ENCODE measurements at regions not wholly inside any gene's neighbourhood (a gene's known extent, or its start where the extent isn't known, plus 50 kb on each side); places are given as distances from the start of the nearest gene placed in this dataset.
"Not testable (repeated sequence)": the region's sequence is repeated elsewhere in the genome, so short reads cannot be mapped to it uniquely, and the experiment has no call there.

- DNase-seq = no peak
- in situ Hi-C loops (cut with HindIII; ENCODE audit: low pct_ligation_motif_present, low pct_unique_long_range_greater_than_20kb, low sequenced_read_pairs) = no loop called here
Measured at GRCh38 chr1:194076646-194077045, 890.2 kb upstream of the B3GALT2 start.

GRCh38 chr1:194073833-194074232, 887.4 kb upstream of the B3GALT2 start:
- DNase-seq = no peak
- in situ Hi-C loops (cut with HindIII; ENCODE audit: low pct_ligation_motif_present, low pct_unique_long_range_greater_than_20kb, low sequenced_read_pairs) = no loop called here

DNA sequence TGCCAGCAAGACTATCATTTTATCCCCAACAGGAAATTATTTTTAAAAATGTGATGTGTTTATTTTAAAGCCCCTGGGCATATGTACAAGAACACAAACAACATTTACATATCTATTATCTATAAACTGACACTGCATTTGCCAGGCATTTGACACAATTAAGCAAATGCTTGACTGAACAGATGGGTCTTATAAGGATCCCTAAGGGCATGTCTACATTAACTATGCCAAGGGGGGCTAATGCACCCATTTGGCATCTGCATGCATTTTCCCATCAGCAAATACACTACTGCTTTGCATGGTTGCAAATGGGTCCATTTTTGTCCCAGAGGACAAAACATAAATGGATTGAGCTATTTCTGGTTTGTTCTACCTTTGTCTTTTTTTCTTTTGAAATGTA, 884.8 kb upstream of the B3GALT2 start:
- in situ Hi-C loops (cut with HindIII; ENCODE audit: low pct_ligation_motif_present, low pct_unique_long_range_greater_than_20kb, low sequenced_read_pairs) = no loop called here
- no peak for DNase-seq

DNA sequence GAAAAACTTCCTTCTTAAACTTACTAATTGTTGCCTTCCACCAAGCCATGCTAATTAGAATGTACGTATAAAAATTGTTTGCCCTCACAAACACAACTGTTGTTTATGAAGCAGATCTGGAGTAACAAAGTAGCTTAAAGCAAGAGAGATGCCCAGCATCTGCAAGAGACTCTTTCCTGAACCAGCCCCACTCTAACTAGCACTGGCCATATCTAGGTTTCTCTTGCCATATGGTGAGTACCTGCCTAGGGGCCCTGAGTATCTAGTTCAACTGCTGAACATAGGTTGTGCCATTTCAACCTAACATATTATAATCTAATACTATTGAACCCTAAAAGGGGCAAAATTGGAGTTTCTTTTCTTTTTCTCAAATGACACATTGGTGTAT, 883.4 kb upstream of the B3GALT2 start:
- no peak for DNase-seq
- in situ Hi-C loops (cut with HindIII; ENCODE audit: low pct_ligation_motif_present, low pct_unique_long_range_greater_than_20kb, low sequenced_read_pairs) = no loop called here

- no peak for DNase-seq
- in situ Hi-C loops (cut with HindIII; ENCODE audit: low pct_ligation_motif_present, low pct_unique_long_range_greater_than_20kb, low sequenced_read_pairs) = no loop called here
Measured at GRCh38 chr1:194069168-194069830, 882.9 kb upstream of the B3GALT2 start.

DNA sequence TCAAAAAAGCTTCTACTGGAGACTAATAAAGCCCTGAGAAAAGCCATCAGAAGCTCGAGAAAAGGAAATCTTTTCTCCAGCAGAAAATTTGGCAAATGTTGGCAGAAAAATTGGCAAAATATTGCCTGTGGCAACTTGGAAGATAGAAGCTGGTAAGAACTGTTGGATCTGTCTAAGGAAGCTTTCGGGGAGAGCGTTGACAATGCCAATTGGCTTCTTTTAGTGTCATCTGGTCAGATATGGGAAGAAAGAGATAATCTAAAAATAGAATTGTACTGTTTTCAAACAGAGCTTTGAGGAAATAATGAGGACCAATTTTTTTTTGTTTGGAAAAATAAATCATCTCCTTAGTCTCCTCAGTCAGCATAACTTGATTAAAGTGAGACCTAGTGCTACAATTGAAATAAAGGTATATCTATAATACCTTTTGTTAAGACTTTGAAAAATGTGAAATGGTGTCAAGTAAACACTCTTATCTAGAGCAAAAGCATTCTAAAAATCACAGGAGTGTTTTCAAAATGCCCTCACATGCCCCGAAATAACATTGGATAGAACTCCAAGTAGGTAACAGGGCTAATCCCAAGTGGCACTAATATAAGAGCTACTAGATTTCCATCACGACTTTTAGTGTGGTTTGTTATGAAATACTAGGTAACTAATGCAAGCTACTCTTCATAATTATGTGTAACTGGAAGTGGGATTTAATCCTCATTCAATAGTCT, 882.2 kb upstream of the B3GALT2 start:
- in situ Hi-C loops (cut with HindIII; ENCODE audit: low pct_ligation_motif_present, low pct_unique_long_range_greater_than_20kb, low sequenced_read_pairs) = no loop called here
- no peak for DNase-seq

DNA sequence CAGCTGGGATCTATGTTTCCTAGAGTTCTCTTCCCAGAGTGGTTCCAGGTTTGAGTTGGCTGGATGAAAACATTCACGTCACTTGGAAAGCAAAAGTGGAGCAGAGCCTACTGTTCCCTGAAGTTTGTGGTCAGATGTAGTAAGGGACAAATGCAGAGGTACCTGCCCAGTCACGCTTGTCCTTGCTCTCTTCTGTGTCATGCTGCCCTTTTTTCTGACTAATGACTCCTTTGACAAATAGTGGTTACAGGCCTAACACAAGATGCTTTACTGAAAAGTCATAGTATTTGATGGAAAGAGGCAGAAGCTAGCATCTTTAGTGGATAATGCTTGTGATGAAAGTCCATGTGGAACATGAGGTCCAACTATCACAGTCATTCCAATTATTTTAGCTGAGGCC, 881.4 kb upstream of the B3GALT2 start:
- DNase-seq = no peak
- in situ Hi-C loops (cut with HindIII; ENCODE audit: low pct_ligation_motif_present, low pct_unique_long_range_greater_than_20kb, low sequenced_read_pairs) = no loop called here

- in situ Hi-C loops (cut with HindIII; ENCODE audit: low pct_ligation_motif_present, low pct_unique_long_range_greater_than_20kb, low sequenced_read_pairs) = no loop called here
- DNase-seq = no peak
Measured at GRCh38 chr1:194062962-194063361, 876.5 kb upstream of the B3GALT2 start.

DNA sequence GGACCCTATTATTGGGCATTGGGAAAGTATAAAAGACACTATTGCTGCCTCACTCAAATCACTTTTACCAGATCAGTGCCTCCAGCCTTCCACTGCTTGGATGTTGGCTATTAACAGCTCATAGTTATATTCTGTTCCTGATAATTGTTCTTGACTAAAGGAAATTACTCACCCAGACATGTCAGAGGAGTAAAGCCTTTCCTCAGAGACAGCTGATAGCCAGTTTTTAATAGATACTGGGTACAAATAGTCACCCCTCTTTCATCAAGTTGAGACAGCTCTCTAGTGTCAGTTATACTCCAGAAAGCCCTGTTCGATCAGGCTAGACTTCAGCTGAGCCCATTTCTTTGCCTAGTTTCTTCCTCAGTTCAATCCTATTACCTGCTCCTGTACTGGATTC, 876.1 kb upstream of the B3GALT2 start:
- in situ Hi-C loops (cut with HindIII; ENCODE audit: low pct_ligation_motif_present, low pct_unique_long_range_greater_than_20kb, low sequenced_read_pairs) = no loop called here
- no peak for DNase-seq

GRCh38 chr1:194060481-194060880, 874.1 kb upstream of the B3GALT2 start:
- in situ Hi-C loops (cut with HindIII; ENCODE audit: low pct_ligation_motif_present, low pct_unique_long_range_greater_than_20kb, low sequenced_read_pairs) = no loop called here
- DNase-seq = no peak

DNA sequence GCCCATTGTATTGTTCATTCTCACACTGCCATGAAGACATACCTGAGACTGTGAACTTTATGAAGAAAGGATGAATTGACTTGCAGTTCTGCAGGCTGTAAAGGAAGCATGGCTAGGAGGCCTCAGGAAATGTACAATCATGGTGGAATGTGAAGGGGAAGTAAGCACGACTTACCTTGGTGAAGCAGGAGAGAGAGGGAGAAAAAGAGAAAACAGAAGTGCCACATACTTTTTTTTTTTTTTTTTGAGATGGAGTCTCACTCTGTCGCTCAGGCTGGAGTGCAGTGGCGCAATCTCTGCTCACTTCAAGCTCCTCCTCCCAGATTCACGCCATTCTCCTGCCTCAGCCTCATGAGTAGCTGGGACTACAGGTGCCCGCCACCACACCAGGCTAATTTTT, 871.9 kb upstream of the B3GALT2 start:
- in situ Hi-C loops (cut with HindIII; ENCODE audit: low pct_ligation_motif_present, low pct_unique_long_range_greater_than_20kb, low sequenced_read_pairs); DNase-seq: not testable (repeated sequence)

- no peak for DNase-seq
- in situ Hi-C loops (cut with HindIII; ENCODE audit: low pct_ligation_motif_present, low pct_unique_long_range_greater_than_20kb, low sequenced_read_pairs) = no loop called here
Measured at GRCh38 chr1:194056169-194056568, 869.8 kb upstream of the B3GALT2 start.

DNA sequence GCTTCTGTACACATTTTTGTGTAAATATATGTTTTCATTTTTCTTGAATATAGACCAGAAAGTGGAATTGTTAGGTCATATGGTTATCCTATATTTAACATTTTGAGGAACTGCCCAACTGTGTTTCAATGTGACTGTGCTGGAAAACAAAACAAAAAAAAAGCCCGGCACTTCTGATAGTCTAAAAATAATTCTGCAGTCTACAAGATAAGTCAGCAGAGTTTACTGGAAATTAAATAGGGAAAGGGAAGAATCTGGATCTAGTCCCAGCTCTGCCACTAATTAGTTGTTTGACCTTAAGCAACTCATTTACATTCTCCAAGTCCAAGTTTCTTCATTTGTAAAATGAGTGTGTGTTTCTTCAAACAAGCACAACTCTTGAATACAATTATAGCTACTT, 869.1 kb upstream of the B3GALT2 start:
- in situ Hi-C loops (cut with HindIII; ENCODE audit: low pct_ligation_motif_present, low pct_unique_long_range_greater_than_20kb, low sequenced_read_pairs) = no loop called here
- DNase-seq = no peak

DNA sequence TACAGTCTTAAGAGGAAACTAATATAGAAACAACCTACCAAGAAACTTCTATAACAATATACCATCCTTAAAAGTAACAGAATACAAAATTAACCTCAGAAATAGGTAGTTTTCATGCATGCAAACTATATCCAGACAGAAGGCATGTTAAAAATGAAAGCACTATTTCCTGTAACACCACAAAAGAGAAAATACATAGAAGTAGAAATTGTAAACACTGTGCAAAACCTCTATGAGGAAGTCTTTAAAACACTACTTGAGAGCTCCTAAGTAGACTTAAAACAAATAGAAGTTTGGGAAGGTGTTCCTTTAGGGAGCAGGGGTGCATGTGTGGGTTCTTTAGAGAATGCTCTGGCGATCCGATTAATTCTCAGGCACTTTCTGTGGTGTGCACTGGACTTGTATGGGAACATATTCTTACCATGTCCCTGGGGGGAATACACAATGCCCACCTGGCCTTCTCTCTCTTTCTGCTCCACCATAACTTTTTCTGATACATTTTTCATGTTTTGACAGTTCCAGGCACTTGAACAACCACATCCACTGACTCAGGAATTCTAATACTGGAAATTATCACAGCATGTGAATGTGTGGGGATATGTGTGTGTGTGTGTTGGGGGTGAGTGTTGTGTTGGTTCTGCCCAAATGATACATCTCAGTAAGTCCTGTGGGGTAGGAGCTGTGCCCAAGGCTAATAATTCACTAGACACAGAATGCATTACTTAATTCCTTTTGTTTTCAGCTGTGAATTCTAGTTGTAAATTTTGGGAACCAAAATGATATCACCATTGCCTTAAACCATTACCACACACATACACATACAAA, 866.3 kb upstream of the B3GALT2 start:
- in situ Hi-C loops (cut with HindIII; ENCODE audit: low pct_ligation_motif_present, low pct_unique_long_range_greater_than_20kb, low sequenced_read_pairs) = no loop called here
- no peak for DNase-seq

- in situ Hi-C loops (cut with HindIII; ENCODE audit: low pct_ligation_motif_present, low pct_unique_long_range_greater_than_20kb, low sequenced_read_pairs) = no loop called here
- DNase-seq = no peak
Measured at GRCh38 chr1:194047921-194048320, 861.5 kb upstream of the B3GALT2 start.

GRCh38 chr1:194047206-194047605, 860.8 kb upstream of the B3GALT2 start:
- DNase-seq = no peak
- in situ Hi-C loops (cut with HindIII; ENCODE audit: low pct_ligation_motif_present, low pct_unique_long_range_greater_than_20kb, low sequenced_read_pairs) = no loop called here

DNA sequence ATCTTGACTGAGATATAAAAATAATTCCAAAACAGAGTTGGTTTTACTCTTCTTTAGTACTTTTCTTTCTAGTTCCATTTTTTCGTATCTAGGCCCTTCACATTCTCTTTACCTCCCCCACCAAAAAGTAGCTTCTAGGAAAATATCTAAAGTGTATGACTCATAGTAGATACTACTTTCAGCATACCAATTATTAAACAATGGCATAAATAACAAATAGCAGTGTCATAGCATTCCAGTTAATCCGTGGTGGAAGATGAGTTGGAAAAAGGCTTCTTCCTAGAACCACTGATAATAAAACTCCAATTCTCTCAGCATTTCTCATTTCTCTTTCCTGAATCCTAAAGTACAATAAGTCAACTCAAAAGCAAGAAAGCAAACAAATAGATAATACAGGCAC, 859.0 kb upstream of the B3GALT2 start:
- in situ Hi-C loops (cut with HindIII; ENCODE audit: low pct_ligation_motif_present, low pct_unique_long_range_greater_than_20kb, low sequenced_read_pairs) = no loop called here
- DNase-seq = no peak

DNA sequence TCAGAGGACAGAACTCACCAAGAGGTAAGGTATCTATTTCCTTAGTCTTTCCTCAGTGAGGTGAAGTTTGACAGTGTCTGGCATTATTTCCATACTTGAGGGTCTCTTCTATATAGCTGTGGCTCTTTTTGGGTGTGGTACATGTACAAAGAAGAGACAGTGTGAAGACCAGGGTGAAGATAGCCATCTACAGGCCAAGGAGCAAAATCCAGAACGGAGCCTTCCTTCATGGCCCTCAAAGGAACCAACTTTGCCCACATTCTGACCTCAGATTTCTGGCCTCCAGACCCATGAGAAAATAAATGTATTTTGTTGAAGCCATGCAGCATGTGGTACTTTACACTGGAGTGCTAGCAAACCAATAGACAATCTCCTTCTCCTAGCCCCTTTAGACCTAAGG, 858.5 kb upstream of the B3GALT2 start:
- in situ Hi-C loops (cut with HindIII; ENCODE audit: low pct_ligation_motif_present, low pct_unique_long_range_greater_than_20kb, low sequenced_read_pairs) = no loop called here
- no peak for DNase-seq

DNA sequence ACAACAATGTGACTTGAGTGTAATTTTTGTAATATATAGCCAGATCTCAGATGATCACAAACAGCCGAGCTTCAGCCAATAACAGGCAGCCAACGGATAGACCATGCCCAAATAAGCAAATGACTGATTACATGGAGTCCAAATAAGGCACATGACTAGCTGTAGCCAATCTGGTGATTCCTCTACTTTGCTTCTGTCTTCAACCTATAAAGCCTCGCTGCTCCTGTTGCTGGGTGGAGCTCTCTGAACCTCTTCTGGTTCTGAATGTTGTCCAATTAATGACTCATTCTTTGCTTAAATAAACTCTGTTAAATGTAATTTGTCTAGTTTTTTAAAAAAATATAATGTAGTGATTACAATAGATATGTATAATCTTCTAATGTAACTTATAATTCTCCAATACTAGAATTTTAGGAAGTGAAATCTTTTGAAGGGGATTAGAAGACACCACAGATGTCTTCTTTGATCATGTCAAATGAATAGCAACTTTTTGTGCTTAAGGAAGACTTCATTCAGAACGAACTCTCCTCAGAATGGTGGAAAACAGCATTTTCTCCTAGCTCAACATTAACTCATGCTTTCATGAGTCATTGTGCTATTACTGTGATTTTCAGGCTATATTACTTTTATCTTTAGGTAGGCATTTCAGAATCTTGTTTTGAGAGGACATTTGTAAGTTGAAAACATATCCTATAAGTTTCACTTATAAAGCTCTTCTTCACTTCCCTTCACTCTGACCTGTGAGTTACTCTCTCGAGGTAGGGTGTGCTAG, 857.8 kb upstream of the B3GALT2 start:
- no peak for DNase-seq

More for the DNA sequence above, 857.8 kb upstream of the B3GALT2 start:
- in situ Hi-C loops (cut with HindIII; ENCODE audit: low pct_ligation_motif_present, low pct_unique_long_range_greater_than_20kb, low sequenced_read_pairs) = no loop called here
